ENCODE measurements at regions not wholly inside any gene's neighbourhood (a gene's known extent, or its start where the extent isn't known, plus 50 kb on each side); places are given as distances from the start of the nearest gene placed in this dataset.

GRCh38 chr17:77450742-77451244, 310.0 kb downstream of the SEC14L1 start:
- no peak for DNase-seq

GRCh38 chr17:77451245-77451893, 310.6 kb downstream of the SEC14L1 start:
- DNase-seq, result peak; percentile 75

- DNase-seq, result no peak
Observed at GRCh38 chr17:77451894-77452852, 311.4 kb downstream of the SEC14L1 start.

GRCh38 chr17:77453613-77454241, 313.0 kb downstream of the SEC14L1 start:
- DNase-seq, result peak; percentile 51

GRCh38 chr17:77454242-77455095, 313.7 kb downstream of the SEC14L1 start:
- DNase-seq, result no peak

- DNase-seq, result no peak
Observed at GRCh38 chr17:77455111-77455890, 314.5 kb downstream of the SEC14L1 start.

GRCh38 chr17:77455891-77456260, 315.1 kb downstream of the SEC14L1 start:
- no peak for DNase-seq

GRCh38 chr17:77456271-77456950, 315.6 kb downstream of the SEC14L1 start:
- DNase-seq, result no peak

- DNase-seq, result no peak
Observed at GRCh38 chr17:77456951-77457548, 316.3 kb downstream of the SEC14L1 start.

- DNase-seq, result no peak
Observed at GRCh38 chr17:77457572-77458201, 316.9 kb downstream of the SEC14L1 start.

GRCh38 chr17:77458202-77459017, 317.6 kb downstream of the SEC14L1 start:
- peak; percentile 57 for DNase-seq

- DNase-seq, result peak; percentile 57
Observed at GRCh38 chr17:77459018-77459755, 318.4 kb downstream of the SEC14L1 start.

GRCh38 chr17:77460514-77461046, 319.8 kb downstream of the SEC14L1 start:
- no peak for DNase-seq

GRCh38 chr17:77461277-77462057, 320.7 kb downstream of the SEC14L1 start:
- no peak for DNase-seq

GRCh38 chr17:77462090-77462489, 321.3 kb downstream of the SEC14L1 start:
- no peak for DNase-seq

- DNase-seq, result no peak
Observed at GRCh38 chr17:77462553-77463497, 322.1 kb downstream of the SEC14L1 start.
